Lower leg skin (tissue), 4 donors: ENCODE measurements at regions not wholly inside any gene's neighbourhood (a gene's known extent, or its start where the extent isn't known, plus 50 kb on each side); places are given as distances from the start of the nearest gene placed in this dataset.

Source experiments
- DNase-seq, 2 donors: peaks; one replicate each; pipeline ENCODE4 v3.0.0-alpha.2; 2019; ENCODE audit warnings: low spot score in 2 of 2
- H3K4me3 ChIP-seq: fragments of 200-600 bp; sonication (generic); 2 replicates; pipeline ENCODE4 v1.5.1; 2017; ENCODE audit warnings: mild to moderate bottlenecking, low read depth; ENCODE audit not compliant: poor library complexity, severe bottlenecking
- POLR2A ChIP-seq, 2 donors: fragments of 450-650 bp; IDR thresholded peaks; one replicate each; pipeline ENCODE4 v1.6.1; 2016 to 2017; ENCODE audit warnings: antibody characterized with exemption in 2 of 2, mild to moderate bottlenecking in 1 of 2, moderate library complexity in 1 of 2
- WGBS, 2 donors: methylation state at CpG; one replicate each; pipeline ENCODE4 v1.1.5; 2018; 5-methylcytosine and 5-hydroxymethylcytosine counted together
- intact Hi-C: fragments of 100-400 bp; cut with DNase I; formaldehyde crosslinking; loops from one replicate; pipeline ENCODE4 v1.15.0; 2023; ENCODE audit warnings: low total_unique reads
- TF ChIP-seq, protein P1 (sequence below), 3 donors: fragments of 450-650 bp; IDR thresholded peaks; one replicate each; pipeline ENCODE4 v1.5.1; 2016; ENCODE audit warnings: antibody characterized with exemption in 3 of 3, mild to moderate bottlenecking in 3 of 3, moderate library complexity in 2 of 3

GRCh38 chr11:123362186-123362585, 67.9 kb upstream of the GRAMD1B start:
- no peak overlapping the region for H3K4me3 ChIP-seq
- DNase-seq, result no peak
- TF ChIP-seq, protein P1, sequence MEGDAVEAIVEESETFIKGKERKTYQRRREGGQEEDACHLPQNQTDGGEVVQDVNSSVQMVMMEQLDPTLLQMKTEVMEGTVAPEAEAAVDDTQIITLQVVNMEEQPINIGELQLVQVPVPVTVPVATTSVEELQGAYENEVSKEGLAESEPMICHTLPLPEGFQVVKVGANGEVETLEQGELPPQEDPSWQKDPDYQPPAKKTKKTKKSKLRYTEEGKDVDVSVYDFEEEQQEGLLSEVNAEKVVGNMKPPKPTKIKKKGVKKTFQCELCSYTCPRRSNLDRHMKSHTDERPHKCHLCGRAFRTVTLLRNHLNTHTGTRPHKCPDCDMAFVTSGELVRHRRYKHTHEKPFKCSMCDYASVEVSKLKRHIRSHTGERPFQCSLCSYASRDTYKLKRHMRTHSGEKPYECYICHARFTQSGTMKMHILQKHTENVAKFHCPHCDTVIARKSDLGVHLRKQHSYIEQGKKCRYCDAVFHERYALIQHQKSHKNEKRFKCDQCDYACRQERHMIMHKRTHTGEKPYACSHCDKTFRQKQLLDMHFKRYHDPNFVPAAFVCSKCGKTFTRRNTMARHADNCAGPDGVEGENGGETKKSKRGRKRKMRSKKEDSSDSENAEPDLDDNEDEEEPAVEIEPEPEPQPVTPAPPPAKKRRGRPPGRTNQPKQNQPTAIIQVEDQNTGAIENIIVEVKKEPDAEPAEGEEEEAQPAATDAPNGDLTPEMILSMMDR (IDR thresholded peaks at IDR 0.05), result no peak
- TF ChIP-seq POLR2A (IDR thresholded peaks at IDR 0.05), result no peak
- intact Hi-C loops, result no loop called here

DNA sequence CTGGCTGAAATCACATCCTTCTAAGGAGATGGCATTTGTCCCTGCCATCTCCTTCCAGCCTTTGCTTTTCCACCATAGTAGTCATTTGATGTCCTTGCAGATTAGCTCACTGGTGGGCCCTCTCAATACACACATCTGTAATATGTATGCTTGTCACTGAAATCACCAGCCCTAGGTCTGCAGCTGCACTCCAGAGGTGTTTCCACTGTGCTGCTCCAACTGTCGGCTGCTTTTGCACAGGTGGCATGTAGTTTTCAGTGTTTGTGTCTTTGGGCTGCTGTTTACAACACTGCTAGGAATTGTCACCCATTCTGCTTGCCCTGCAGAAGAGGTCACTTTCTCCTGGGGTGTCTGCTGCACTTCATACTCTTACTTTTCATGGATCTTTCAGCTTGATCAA, 69.0 kb upstream of the GRAMD1B start:
- intact Hi-C loops, result no loop called here
- WGBS, 2 donors, result 60 to 76% methylated on average over 1 of the region's 1 CpG
- TF ChIP-seq, protein P1 (IDR thresholded peaks at IDR 0.05), result no peak
- TF ChIP-seq POLR2A (IDR thresholded peaks at IDR 0.05), result no peak
- no peak for DNase-seq
- no peak overlapping the region for H3K4me3 ChIP-seq

DNA sequence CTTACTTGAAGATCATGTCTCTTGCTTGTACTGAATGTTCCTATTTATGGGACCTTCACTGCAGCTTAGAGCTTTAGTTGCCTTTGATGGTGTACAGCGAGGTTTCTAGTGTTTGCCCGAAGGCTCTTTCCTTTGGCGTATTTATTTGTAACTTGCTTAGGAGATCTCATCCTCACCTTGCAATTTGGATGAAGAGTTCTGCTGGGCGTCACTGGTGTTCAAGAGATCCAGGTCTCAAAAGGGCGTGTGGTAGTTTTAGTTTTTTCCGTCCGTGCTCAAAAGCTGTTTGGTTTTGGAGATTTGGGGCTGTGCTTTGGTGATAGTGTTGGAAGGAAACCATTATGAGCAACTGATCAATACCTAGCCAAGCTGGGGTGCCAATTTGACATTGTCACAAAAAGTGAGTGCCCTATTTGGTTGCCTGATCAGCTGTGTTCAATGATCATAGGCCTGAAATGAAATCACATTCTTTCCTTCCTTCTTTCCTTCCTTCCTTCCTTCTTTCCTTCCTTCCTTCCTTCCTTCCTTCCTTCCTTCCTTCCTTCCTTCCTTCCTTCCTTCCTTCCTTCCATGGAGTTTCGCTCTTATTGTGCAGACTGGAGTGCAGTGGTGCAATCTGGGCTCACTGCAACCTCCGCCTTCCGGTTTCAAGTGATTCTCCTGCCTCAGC, 69.7 kb upstream of the GRAMD1B start:
- H3K4me3 ChIP-seq, result no peak overlapping the region
- no peak for TF ChIP-seq POLR2A (IDR thresholded peaks at IDR 0.05)
- TF ChIP-seq, protein P1 (IDR thresholded peaks at IDR 0.05), result no peak
- no peak for DNase-seq
- intact Hi-C loops, result no loop called here
- WGBS, 2 donors, result 91 to 92% methylated on average over 10 of the region's 10 CpGs

DNA sequence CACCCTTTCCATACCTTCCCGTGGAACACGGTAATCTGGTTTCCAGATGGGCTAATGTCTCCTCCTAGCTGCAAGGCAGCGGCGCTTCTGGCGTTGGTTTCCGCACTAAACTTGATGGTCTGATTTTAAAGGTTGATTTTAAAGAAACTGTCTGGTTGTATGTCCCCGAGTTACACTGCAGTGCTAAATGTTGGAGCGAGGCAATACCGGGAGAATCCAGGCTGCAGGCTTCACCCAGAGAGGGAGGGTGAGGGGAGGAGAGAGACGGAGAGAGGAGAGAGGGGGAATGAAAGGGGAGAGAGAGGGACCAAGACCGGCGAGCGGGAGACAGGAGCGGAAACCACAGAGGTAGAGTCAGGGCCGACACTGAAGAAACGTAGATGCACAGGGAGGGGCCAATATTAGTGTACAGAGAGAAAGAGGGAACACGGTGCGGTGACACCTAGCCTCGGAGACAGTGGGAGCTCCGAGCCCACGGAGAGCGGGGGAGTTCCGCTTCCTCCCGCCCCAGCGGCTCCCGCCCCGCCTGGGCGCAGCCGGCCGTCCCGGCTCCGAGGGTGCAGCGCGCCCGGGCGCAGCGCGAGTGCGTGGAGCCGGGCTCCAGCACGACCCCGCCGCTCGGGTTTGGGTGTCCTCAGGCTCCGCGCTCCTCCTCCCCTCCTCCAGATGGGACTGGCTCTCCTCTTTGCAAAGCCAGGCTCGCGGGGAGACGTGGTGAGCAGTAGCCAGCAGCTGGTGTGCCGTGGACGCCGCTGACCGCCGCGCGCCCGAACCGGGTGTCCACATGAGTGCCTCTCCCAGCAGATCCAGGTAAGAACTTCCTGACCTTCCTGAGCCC, 71.9 kb upstream of the GRAMD1B start:
- TF ChIP-seq, protein P1 (IDR thresholded peaks at IDR 0.05), result no peak
- no peak for TF ChIP-seq POLR2A (IDR thresholded peaks at IDR 0.05)
- intact Hi-C loops, result no loop called here
- DNase-seq, result no peak
- 1 to 3% methylated on average over 48 to 49 of the region's 58 CpGs for WGBS, 2 donors
- no peak overlapping the region for H3K4me3 ChIP-seq

DNA sequence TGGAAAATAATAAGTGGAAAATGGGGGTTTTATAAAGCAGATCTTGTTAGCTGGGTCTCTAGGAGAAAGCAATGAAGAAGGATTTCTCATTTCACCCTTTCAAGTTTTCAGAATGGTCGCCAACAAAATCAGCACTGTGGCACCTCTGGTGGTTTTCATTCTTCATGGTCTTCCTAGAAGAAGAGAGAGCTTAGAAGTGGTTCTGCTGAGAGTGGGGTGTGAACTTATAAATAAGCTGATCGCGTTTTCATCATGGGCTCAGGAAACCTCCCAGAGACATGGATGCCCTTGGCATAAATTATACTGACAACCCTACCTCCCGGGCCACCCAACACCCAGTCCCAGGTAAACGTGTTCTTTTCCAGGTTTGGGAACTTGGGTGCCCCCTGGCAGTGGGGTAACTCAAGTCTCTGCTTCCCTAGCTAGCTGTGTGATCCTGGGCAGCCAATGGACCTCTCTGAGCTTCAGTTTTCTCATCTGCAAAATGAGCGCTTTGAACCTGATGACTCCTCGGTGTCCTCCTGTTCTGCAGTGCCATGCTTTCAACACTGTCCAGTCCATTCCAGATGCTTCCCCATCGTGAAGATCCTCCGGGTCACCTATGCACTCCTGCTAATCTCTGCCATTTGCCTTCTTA, 72.6 kb upstream of the GRAMD1B start:
- TF ChIP-seq, protein P1 (IDR thresholded peaks at IDR 0.05), result no peak
- TF ChIP-seq POLR2A (IDR thresholded peaks at IDR 0.05), result no peak
- no peak overlapping the region for H3K4me3 ChIP-seq
- WGBS, 2 donors, result 51 to 55% methylated on average over 9 of the region's 9 CpGs
- no peak for DNase-seq
- intact Hi-C loops, result no loop called here
